Psoas muscle (tissue), 7 donors: ENCODE measurements at regions not wholly inside any gene's neighbourhood (a gene's known extent, or its start where the extent isn't known, plus 50 kb on each side); places are given as distances from the start of the nearest gene placed in this dataset.

Experiments
- ATAC-seq, 4 donors: fragments of 200-7000 bp; cut with Tn5 transposase; one replicate each; pipeline ENCODE4 v1.9.1; 2020; ENCODE audit warnings: moderate library complexity in 3 of 4, mild to moderate bottlenecking in 2 of 4
- DNase-seq, 2 donors: peaks; one replicate each; pipeline ENCODE4 v3.0.0-alpha.2; 2020
- H3K27ac ChIP-seq: fragments of 200-600 bp; one replicate; pipeline ENCODE4 v1.8.0; 2022
- H3K27me3 ChIP-seq, 3 donors: fragments of 200-600 bp in 1 of 3; one replicate each; pipeline versions ENCODE4 v1.6.1 to v1.8.0; 2013 to 2022; ENCODE audit warnings: low read length in 2 of 3, mild to moderate bottlenecking in 2 of 3, moderate library complexity in 1 of 3; ENCODE audit not compliant: insufficient read depth in 3 of 3
- H3K36me3 ChIP-seq, 2 donors: fragments of 200-600 bp in 1 of 2; one replicate each; pipeline versions ENCODE4 v1.6.1 to v1.8.0; 2013 to 2022; ENCODE audit warnings: low read depth in 1 of 2, mild to moderate bottlenecking in 1 of 2, moderate library complexity in 1 of 2; ENCODE audit not compliant: insufficient read depth in 1 of 2
- H3K4me1 ChIP-seq: fragments of 200-600 bp; one replicate; pipeline ENCODE4 v1.8.0; 2022
- H3K4me3 ChIP-seq: fragments of 200-600 bp; one replicate; pipeline ENCODE4 v1.8.0; 2022; ENCODE audit warnings: mild to moderate bottlenecking
- H3K9me3 ChIP-seq: fragments of 200-600 bp; one replicate; pipeline ENCODE4 v1.8.0; 2022
- CTCF ChIP-seq: fragments of 200-600 bp; IDR thresholded peaks from one replicate; pipeline ENCODE4 v1.8.0; 2022; ENCODE audit warnings: antibody characterized with exemption
- WGBS, 3 donors: extraction: QIAGEN DNeasy Blood & Tissue Kit; methylation state at CpG; one replicate each; pipeline versions ENCODE4 v1.1.6 to v1.1.7; 2013; 5-methylcytosine and 5-hydroxymethylcytosine counted together
- intact Hi-C, 2 donors: fragments of 100-400 bp; cut with DNase I; formaldehyde crosslinking; loops; one replicate each; pipeline versions ENCODE4 v1.11.0 to v1.14.2; 2022
- donor health status: healthy with polysubstance abuse.
- donor health status: DM: no; HTN: no; CAD: no; lungs with moderate emphysema.
- donor health status: Bipolar disorder and iron deficiency.
- donor health status: healthy.
- donor health status: DM: yes; HTN: yes; CAD: no.
- donor health status: DM: no; HTN: no; CAD: no.
- donor health status: DM: yes; HTN: yes; CAD: no.

- WGBS, 3 donors = 84 to 88% (median 87%) methylated on average over 4 of the region's 4 CpGs
- no peak for ATAC-seq
- H3K4me1 ChIP-seq = no peaks in the 10 kb centered on the region
- H3K9me3 ChIP-seq = no peaks in the 10 kb centered on the region
- no peak overlapping the region for H3K4me3 ChIP-seq
- H3K27me3 ChIP-seq = no peaks in the 10 kb centered on the region
- H3K27ac ChIP-seq = no peak overlapping the region
- no peaks in the 10 kb centered on the region for H3K36me3 ChIP-seq
- TF ChIP-seq CTCF = no peak
- intact Hi-C loops = loop anchor here in 1 of 2 donors (5.0 kb wide), 1 partner anchor 75 kb away; no protein-coding TSS in a partner anchor
- DNase-seq = no peak
Observed at GRCh38 chr11:10641912-10642697, 51.5 kb downstream of the IRAG1 start.

- H3K9me3 ChIP-seq = no peaks in the 10 kb centered on the region
- H3K27ac ChIP-seq = no peak overlapping the region
- H3K4me3 ChIP-seq = no peak overlapping the region
- TF ChIP-seq CTCF = no peak
- no peaks in the 10 kb centered on the region for H3K36me3 ChIP-seq
- intact Hi-C loops = loop anchor here in 1 of 2 donors (5.0 kb wide), 1 partner anchor 76 kb away; no protein-coding TSS in a partner anchor
- no peaks in the 10 kb centered on the region for H3K4me1 ChIP-seq
- no peaks in the 10 kb centered on the region for H3K27me3 ChIP-seq
- WGBS, 3 donors = 85 to 90% (median 89%) methylated on average over 9 of the region's 9 CpGs
- DNase-seq (no peak), ATAC-seq (no peak)
Observed at GRCh38 chr11:10641177-10641911, 52.2 kb downstream of the IRAG1 start.

DNA sequence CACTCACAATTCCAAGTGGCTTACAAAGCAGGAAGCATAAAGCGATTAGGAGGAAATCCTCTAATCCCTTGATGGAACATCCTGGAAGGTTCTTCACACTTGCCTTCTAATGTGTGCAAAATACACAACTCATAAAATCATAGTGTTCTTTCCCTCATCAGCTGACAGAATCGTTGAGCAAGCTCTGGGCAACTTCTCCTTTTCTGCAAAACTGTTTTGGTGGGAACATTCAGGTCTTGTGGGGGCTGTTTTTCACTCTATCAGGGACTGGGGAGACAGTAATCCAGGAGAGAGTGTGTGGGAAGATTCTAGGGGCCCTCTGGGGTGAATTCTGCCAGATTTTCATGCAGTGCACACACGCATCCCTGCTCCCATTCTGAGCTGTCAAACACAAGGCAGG, 53.2 kb downstream of the IRAG1 start:
- no peak for DNase-seq
- 64 to 72% (median 72%) methylated on average over 3 of the region's 3 CpGs for WGBS, 3 donors
- Histone ChIP-seq H3K27me3 (no peaks in the 10 kb centered on the region), H3K4me3 (no peak overlapping the region), H3K36me3 (no peaks in the 10 kb centered on the region), H3K9me3 (no peaks in the 10 kb centered on the region), H3K4me1 (no peaks in the 10 kb centered on the region), H3K27ac (no peak overlapping the region)
- no peak for TF ChIP-seq CTCF
- ATAC-seq = no peak
- intact Hi-C loops = loop anchor here in 1 of 2 donors (5.0 kb wide), 1 partner anchor 77 kb away; no protein-coding TSS in a partner anchor

GRCh38 chr11:10639350-10639749, 54.2 kb downstream of the IRAG1 start:
- intact Hi-C loops = no loop called here
- no peak for DNase-seq
- H3K9me3 ChIP-seq = no peaks in the 10 kb centered on the region
- H3K36me3 ChIP-seq = no peaks in the 10 kb centered on the region
- H3K4me1 ChIP-seq = no peaks in the 10 kb centered on the region
- 81 to 86% (median 83%) methylated on average over 7 of the region's 7 CpGs for WGBS, 3 donors
- no peak for ATAC-seq
- H3K27ac ChIP-seq = no peak overlapping the region
- no peaks in the 10 kb centered on the region for H3K27me3 ChIP-seq
- H3K4me3 ChIP-seq = no peak overlapping the region
- no peak for TF ChIP-seq CTCF
